CD14-positive monocyte (primary cell): ENCODE measurements at regions not wholly inside any gene's neighbourhood (a gene's known extent, or its start where the extent isn't known, plus 50 kb on each side); places are given as distances from the start of the nearest gene placed in this dataset.
"Not testable (repeated sequence)": the region's sequence is repeated elsewhere in the genome, so short reads cannot be mapped to it uniquely, and the experiment has no call there.

Experiments used
- DNase-seq, 3 donors: peaks; one replicate each; pipeline ENCODE4 v3.0.0-alpha.2; 2011 to 2022
- H2AFZ ChIP-seq: 2 replicates; pipeline ENCODE4 v1.6.0; 2012; ENCODE audit warnings: mild to moderate bottlenecking, low read depth, low read length, inconsistent platforms; ENCODE audit not compliant: insufficient read depth, poor library complexity, severe bottlenecking
- H3K27ac ChIP-seq, 2 donors: 1 replicate in 1 of 2; 2 replicates in 1 of 2; pipeline ENCODE4 v1.5.1; 2012 to 2013; ENCODE audit warnings: low read length in 2 of 2, control low read depth in 1 of 2, inconsistent platforms in 1 of 2, low read depth in 1 of 2, mild to moderate bottlenecking in 1 of 2
- H3K27me3 ChIP-seq, 2 donors: one replicate each; pipeline versions ENCODE4 v1.6.0 to v1.6.1; 2011 to 2013; ENCODE audit warnings: low read length in 2 of 2; ENCODE audit not compliant: control insufficient read depth in 2 of 2, insufficient read depth in 2 of 2
- H3K36me3 ChIP-seq, 2 donors: replicated peaks in 1 of 2; 1 replicate in 1 of 2; 2 replicates in 1 of 2; pipeline versions ENCODE4 v1.5.1 to v1.6.1; 2012 to 2013; ENCODE audit warnings: low read length in 2 of 2, control low read depth in 1 of 2, inconsistent platforms in 1 of 2, mild to moderate bottlenecking in 1 of 2; ENCODE audit not compliant: insufficient read depth in 2 of 2, control insufficient read depth in 1 of 2
- H3K4me1 ChIP-seq, 2 donors: 1 replicate in 1 of 2; 2 replicates in 1 of 2; pipeline versions ENCODE4 v1.5.1 to v1.6.1; 2012 to 2013; ENCODE audit warnings: low read length in 2 of 2, control low read depth in 1 of 2, inconsistent platforms in 1 of 2, mild to moderate bottlenecking in 1 of 2, moderate library complexity in 1 of 2; ENCODE audit not compliant: insufficient read depth in 2 of 2, control insufficient read depth in 1 of 2
- H3K4me2 ChIP-seq: replicated peaks from 2 replicates; pipeline ENCODE3; 2012; ENCODE audit warnings: low read length, moderate library complexity, mild to moderate bottlenecking; ENCODE audit not compliant: poor library complexity, severe bottlenecking; ENCODE audit errors: extremely low read depth
- H3K4me3 ChIP-seq, 3 experiments: fragments of 200-600 bp in 1 of 3; sonication (generic) in 1 of 3; replicated peaks in 1 of 3; 1 replicate in 2 of 3; 2 replicates in 1 of 3; pipeline ENCODE4 v1.5.1; 2011 to 2013; ENCODE audit warnings: low read length in 3 of 3, mild to moderate bottlenecking in 3 of 3, control low read depth in 2 of 3, low read depth in 2 of 3, inconsistent platforms in 1 of 3, moderate library complexity in 1 of 3
- H3K79me2 ChIP-seq: 2 replicates; pipeline ENCODE4 v1.6.0; 2012; ENCODE audit warnings: mild to moderate bottlenecking, control low read depth, inconsistent platforms, low read length, moderate library complexity; ENCODE audit not compliant: insufficient read depth
- H3K9ac ChIP-seq: 2 replicates; pipeline ENCODE4 v1.6.0; 2017; ENCODE audit warnings: low read length, mild to moderate bottlenecking; ENCODE audit not compliant: insufficient read depth, poor library complexity, severe bottlenecking
- H3K9me3 ChIP-seq, 2 donors: replicated peaks in 1 of 2; 1 replicate in 1 of 2; 2 replicates in 1 of 2; pipeline versions ENCODE4 v1.5.1 to v1.6.1; 2012 to 2013; ENCODE audit warnings: low read length in 2 of 2, control low read depth in 1 of 2; ENCODE audit not compliant: control insufficient read depth in 1 of 2, insufficient read depth in 1 of 2
- H4K20me1 ChIP-seq: 2 replicates; pipeline ENCODE4 v1.6.0; 2012; ENCODE audit warnings: mild to moderate bottlenecking, low read length, control low read depth, moderate library complexity; ENCODE audit not compliant: insufficient read depth
- H3K27ac Mint-ChIP-seq, 7 donors: one replicate each; pipeline ENCODE4 v1.8.0; 2020; ENCODE audit warnings: mild to moderate bottlenecking in 7 of 7, mixed read lengths in 7 of 7, moderate library complexity in 6 of 7, inconsistent platforms in 2 of 7
- H3K27me3 Mint-ChIP-seq, 3 donors: one replicate each; pipeline ENCODE4 v1.8.0; 2021 to 2022; ENCODE audit warnings: low read depth in 3 of 3, mild to moderate bottlenecking in 3 of 3, mixed read lengths in 3 of 3, moderate library complexity in 3 of 3, inconsistent platforms in 1 of 3
- H3K36me3 Mint-ChIP-seq, 2 donors: one replicate each; pipeline ENCODE4 v1.8.0; 2020; ENCODE audit warnings: mixed read lengths in 2 of 2, inconsistent platforms in 1 of 2, mild to moderate bottlenecking in 1 of 2
- H3K4me1 Mint-ChIP-seq: one replicate; pipeline ENCODE4 v1.8.0; 2020; ENCODE audit warnings: mild to moderate bottlenecking, mixed read lengths
- H3K4me3 Mint-ChIP-seq, 2 donors: one replicate each; pipeline ENCODE4 v1.8.0; 2020; ENCODE audit warnings: mild to moderate bottlenecking in 2 of 2, mixed read lengths in 2 of 2, moderate library complexity in 1 of 2
- H3K9me3 Mint-ChIP-seq, 7 donors: one replicate each; pipeline ENCODE4 v1.8.0; 2020 to 2022; ENCODE audit warnings: mixed read lengths in 7 of 7, mild to moderate bottlenecking in 6 of 7, moderate library complexity in 6 of 7, inconsistent platforms in 2 of 7
- WGBS: methylation state at CpG from one replicate; pipeline ENCODE4 v1.1.5; 2013; ENCODE audit warnings: missing lambda C conversion rate; ENCODE audit not compliant: insufficient coverage; 5-methylcytosine and 5-hydroxymethylcytosine counted together
- intact Hi-C, 2 donors: fragments of 100-400 bp; cut with micrococcal nuclease; formaldehyde crosslinking; loops; one replicate each; pipeline versions ENCODE4 v1.15.0 to v1.15.1; 2023
- TF ChIP-seq, protein P1 (sequence below): fragments of 200-600 bp; IDR thresholded peaks from one replicate; pipeline ENCODE4 v1.8.0; 2022; ENCODE audit warnings: antibody characterized with exemption, mild to moderate bottlenecking

DNA sequence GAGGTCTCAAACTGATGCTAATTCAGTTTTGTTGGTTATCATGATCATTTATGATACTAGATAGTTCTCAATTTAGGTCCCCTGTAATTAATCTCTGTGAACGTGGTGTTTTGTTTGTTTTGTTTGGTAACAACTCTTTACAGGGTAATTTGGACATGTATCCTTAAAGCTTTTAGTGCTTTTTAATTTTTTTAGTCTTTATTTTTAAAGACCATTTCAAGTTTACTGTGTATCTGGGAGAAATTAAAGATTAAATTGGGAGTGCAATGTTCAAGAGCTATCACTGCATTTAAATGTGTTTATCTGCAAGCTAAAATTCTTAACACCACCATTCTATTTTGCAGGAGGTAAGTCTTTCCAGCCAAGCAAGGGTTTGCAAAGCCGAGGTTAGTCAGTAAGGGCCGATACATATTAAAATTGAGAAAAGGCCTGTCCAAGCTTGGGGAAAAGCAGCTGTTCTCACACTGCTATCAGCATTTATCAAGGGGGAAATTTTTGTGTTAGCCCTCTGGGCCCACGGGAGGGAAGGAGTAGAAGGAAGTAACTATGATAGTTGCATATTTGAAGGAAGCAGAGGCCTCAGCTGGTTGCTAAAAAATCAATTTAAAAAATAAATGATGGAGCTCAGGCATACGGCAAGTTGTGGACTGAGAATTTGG lies 59.3 kb upstream of the ZNF217 start:
- peak overlapping the region; percentile 48 for H3K4me2 ChIP-seq
- Mint-ChIP-seq H3K27me3 (no peaks in the 10 kb centered on the region), H3K36me3 (no peaks in the 10 kb centered on the region), H3K9me3 (no peaks in the 10 kb centered on the region), H3K4me1 (peaks cover 62% of the 10 kb centered on the region), H3K27ac (peak overlapping the region; percentile 68 to 93 (median 90)), H3K4me3 (peak overlapping the region in 1 of 2 donors; percentile 40)
- H2AFZ ChIP-seq, result no peak overlapping the region
- intact Hi-C loops, result loop anchor here in 1 of 2 donors (1.0 kb wide), 1 partner anchor 10 kb away; no protein-coding TSS in a partner anchor
- peaks cover 55 to 71% of the 10 kb centered on the region in 2 donors for H3K4me1 ChIP-seq
- 40% methylated on average over 2 of the region's 5 CpGs for WGBS
- no peaks in the 10 kb centered on the region for H4K20me1 ChIP-seq
- H3K4me3 ChIP-seq, result peak overlapping the region in 1 of 3 experiments; percentile 42
- no peak overlapping the region for H3K9ac ChIP-seq
- H3K27ac ChIP-seq, result peak overlapping the region in 1 of 2 donors; percentile 93
- no peaks in the 10 kb centered on the region for H3K27me3 ChIP-seq
- no peaks in the 10 kb centered on the region for H3K9me3 ChIP-seq
- DNase-seq, result peak in 1 of 3 donors; percentile 27
- no peaks in the 10 kb centered on the region for H3K36me3 ChIP-seq
- peaks cover 4% of the 10 kb centered on the region for H3K79me2 ChIP-seq
- TF ChIP-seq, protein P1, sequence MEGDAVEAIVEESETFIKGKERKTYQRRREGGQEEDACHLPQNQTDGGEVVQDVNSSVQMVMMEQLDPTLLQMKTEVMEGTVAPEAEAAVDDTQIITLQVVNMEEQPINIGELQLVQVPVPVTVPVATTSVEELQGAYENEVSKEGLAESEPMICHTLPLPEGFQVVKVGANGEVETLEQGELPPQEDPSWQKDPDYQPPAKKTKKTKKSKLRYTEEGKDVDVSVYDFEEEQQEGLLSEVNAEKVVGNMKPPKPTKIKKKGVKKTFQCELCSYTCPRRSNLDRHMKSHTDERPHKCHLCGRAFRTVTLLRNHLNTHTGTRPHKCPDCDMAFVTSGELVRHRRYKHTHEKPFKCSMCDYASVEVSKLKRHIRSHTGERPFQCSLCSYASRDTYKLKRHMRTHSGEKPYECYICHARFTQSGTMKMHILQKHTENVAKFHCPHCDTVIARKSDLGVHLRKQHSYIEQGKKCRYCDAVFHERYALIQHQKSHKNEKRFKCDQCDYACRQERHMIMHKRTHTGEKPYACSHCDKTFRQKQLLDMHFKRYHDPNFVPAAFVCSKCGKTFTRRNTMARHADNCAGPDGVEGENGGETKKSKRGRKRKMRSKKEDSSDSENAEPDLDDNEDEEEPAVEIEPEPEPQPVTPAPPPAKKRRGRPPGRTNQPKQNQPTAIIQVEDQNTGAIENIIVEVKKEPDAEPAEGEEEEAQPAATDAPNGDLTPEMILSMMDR, result no peak

DNA sequence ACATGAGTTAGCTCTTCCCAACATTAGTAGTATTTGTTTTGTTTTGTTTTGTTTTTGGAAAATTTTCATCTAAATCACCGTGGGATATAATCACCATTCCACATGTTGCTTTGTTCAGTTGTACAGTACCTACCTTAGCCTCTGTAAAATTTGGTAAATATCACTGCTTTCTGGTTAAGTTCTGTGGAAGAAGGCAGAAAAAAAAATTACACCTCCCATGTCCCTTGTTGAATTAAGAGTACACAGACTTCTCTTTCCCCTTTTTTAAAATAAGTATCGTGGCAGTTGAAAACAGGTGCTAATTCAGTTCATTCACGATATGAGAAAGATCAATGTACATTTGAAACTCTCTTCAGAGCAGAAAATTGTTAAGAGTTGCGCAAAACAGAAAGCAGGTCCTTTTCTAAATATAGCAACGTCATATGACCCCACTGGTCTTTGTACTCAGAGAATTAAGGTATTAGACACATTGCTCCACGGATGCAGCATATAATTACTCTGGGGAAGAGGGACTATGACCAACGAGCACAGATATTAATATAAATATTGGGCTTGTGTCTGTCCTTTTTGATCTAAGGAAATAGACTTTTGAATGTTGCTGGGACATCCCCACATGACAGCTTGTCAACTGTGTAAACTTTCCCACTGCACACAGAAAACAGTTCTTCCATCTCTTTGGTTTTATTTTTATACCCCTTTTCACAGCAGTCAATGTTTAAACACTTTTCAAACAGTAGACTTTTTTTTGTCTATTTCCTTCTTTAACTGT lies 58.6 kb upstream of the ZNF217 start:
- peaks cover 58% of the 10 kb centered on the region for H3K4me1 Mint-ChIP-seq
- peak in 2 of 3 donors; percentile 41 to 49 for DNase-seq
- no peaks in the 10 kb centered on the region for H3K36me3 Mint-ChIP-seq
- Histone ChIP-seq H3K9ac (peak overlapping the region; percentile 1), H4K20me1 (no peaks in the 10 kb centered on the region), H3K27me3 (no peaks in the 10 kb centered on the region), H3K4me1 (peaks cover 52 to 67% of the 10 kb centered on the region in 2 donors), H3K36me3 (no peaks in the 10 kb centered on the region), H3K27ac (peak overlapping the region in 1 of 2 donors; percentile 93), H2AFZ (peak overlapping the region; percentile 35), H3K79me2 (peaks cover 4% of the 10 kb centered on the region), H3K9me3 (no peaks in the 10 kb centered on the region), H3K4me3 (peak overlapping the region in 1 of 3 experiments; percentile 40), H3K4me2 (peak overlapping the region; percentile 48)
- intact Hi-C loops, result loop anchor here in 1 of 2 donors (1.0 kb wide), 1 partner anchor 9 kb away; no protein-coding TSS in a partner anchor
- WGBS, result no CpG with 5 or more reads among the region's 7 CpGs
- peak overlapping the region in 1 of 2 donors; percentile 40 for H3K4me3 Mint-ChIP-seq
- no peaks in the 10 kb centered on the region for H3K9me3 Mint-ChIP-seq
- peak overlapping the region; percentile 68 to 93 (median 90) for H3K27ac Mint-ChIP-seq
- H3K27me3 Mint-ChIP-seq, result no peaks in the 10 kb centered on the region
- TF ChIP-seq, protein P1, result no peak

DNA sequence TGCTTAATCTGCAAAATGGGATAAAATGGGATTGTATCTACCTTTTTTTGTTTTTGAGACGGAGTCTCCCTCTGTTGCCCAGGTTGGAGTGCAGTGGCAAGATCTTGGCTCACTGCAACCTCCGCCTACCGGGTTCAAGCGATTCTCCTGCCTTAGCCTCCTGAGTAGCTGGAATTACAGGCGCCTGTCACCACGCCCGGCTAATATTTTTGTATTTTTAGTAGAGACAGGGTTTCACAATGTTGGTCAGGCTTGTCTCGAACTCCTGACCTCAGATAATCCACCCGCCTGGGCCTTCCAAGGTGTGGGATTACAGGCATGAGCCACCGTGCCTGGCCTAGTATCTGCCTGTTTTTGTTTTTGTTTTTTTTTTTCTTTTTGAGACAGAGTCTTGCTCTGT lies 55.9 kb upstream of the ZNF217 start:
- not testable (repeated sequence) for H3K27me3 Mint-ChIP-seq, H3K36me3 ChIP-seq, H3K79me2 ChIP-seq, H4K20me1 ChIP-seq, H3K9me3 Mint-ChIP-seq, H3K9me3 ChIP-seq, H3K4me2 ChIP-seq, DNase-seq, H3K27me3 ChIP-seq, H3K27ac ChIP-seq, H3K4me3 ChIP-seq, H3K4me3 Mint-ChIP-seq, H2AFZ ChIP-seq, H3K36me3 Mint-ChIP-seq, H3K9ac ChIP-seq
- peak overlapping the region in 1 of 7 donors; percentile 55 for H3K27ac Mint-ChIP-seq
- 93% methylated on average over 3 of the region's 10 CpGs for WGBS
- intact Hi-C loops, result loop anchor here in 1 of 2 donors (10.0 kb wide), 1 partner anchor 45 kb away; no protein-coding TSS in a partner anchor
- peaks cover 44% of the 10 kb centered on the region for H3K4me1 Mint-ChIP-seq
- peaks cover 40 to 58% of the 10 kb centered on the region in 2 donors for H3K4me1 ChIP-seq
